Glutamatergic neuron (in vitro differentiated cells): ENCODE measurements at regions not wholly inside any gene's neighbourhood (a gene's known extent, or its start where the extent isn't known, plus 50 kb on each side); places are given as distances from the start of the nearest gene placed in this dataset.

ENCODE experiments used
- DNase-seq: peaks from one replicate; pipeline ENCODE4 v3.0.0; 2022
- H3K27ac Mint-ChIP-seq: one replicate; pipeline ENCODE4 v1.8.0; 2020; ENCODE audit warnings: mild to moderate bottlenecking, mixed read lengths, inconsistent platforms; ENCODE audit not compliant: unreplicated experiment
- H3K27me3 Mint-ChIP-seq: one replicate; pipeline ENCODE4 v1.8.0; 2020; ENCODE audit warnings: mild to moderate bottlenecking, moderate library complexity, mixed read lengths, inconsistent platforms; ENCODE audit not compliant: unreplicated experiment
- H3K36me3 Mint-ChIP-seq: one replicate; pipeline ENCODE4 v1.8.0; 2020; ENCODE audit warnings: mild to moderate bottlenecking, mixed read lengths, inconsistent platforms; ENCODE audit not compliant: unreplicated experiment
- H3K4me1 Mint-ChIP-seq: one replicate; pipeline ENCODE4 v1.8.0; 2020; ENCODE audit warnings: mild to moderate bottlenecking, low read depth, mixed read lengths, inconsistent platforms; ENCODE audit not compliant: unreplicated experiment
- H3K4me3 Mint-ChIP-seq: one replicate; pipeline ENCODE4 v1.8.0; 2020; ENCODE audit warnings: mild to moderate bottlenecking, mixed read lengths, inconsistent platforms; ENCODE audit not compliant: unreplicated experiment
- H3K9me3 Mint-ChIP-seq: one replicate; pipeline ENCODE4 v1.8.0; 2020; ENCODE audit warnings: mild to moderate bottlenecking, moderate library complexity, mixed read lengths, inconsistent platforms; ENCODE audit not compliant: unreplicated experiment
- CTCF ChIP-seq: fragments of 200-600 bp; sonication (generic); IDR thresholded peaks from one replicate; pipeline ENCODE4 v1.5.0; 2021; ENCODE audit not compliant: partially characterized antibody, unreplicated experiment

- Mint-ChIP-seq H3K9me3 (no peaks in the 10 kb centered on the region), H3K27ac (no peak overlapping the region), H3K4me3 (no peak overlapping the region), H3K36me3 (no peaks in the 10 kb centered on the region), H3K27me3 (no peaks in the 10 kb centered on the region), H3K4me1 (no peaks in the 10 kb centered on the region)
- no peak for DNase-seq
- TF ChIP-seq CTCF: no peak
Measured at GRCh38 chr1:188557053-188557452, 1728.3 kb downstream of the PLA2G4A start.

GRCh38 chr1:188582911-188583532 is 1754.3 kb downstream of the PLA2G4A start:
- no peak for DNase-seq
- Mint-ChIP-seq H3K27me3 (no peaks in the 10 kb centered on the region), H3K9me3 (no peaks in the 10 kb centered on the region), H3K4me1 (peaks cover 3% of the 10 kb centered on the region), H3K4me3 (no peak overlapping the region), H3K27ac (no peak overlapping the region), H3K36me3 (no peaks in the 10 kb centered on the region)
- no peak for TF ChIP-seq CTCF

- no peak overlapping the region for H3K27ac Mint-ChIP-seq
- TF ChIP-seq CTCF: no peak
- no peak for DNase-seq
- H3K4me1 Mint-ChIP-seq: peaks cover 3% of the 10 kb centered on the region
- no peak overlapping the region for H3K4me3 Mint-ChIP-seq
- no peaks in the 10 kb centered on the region for H3K27me3 Mint-ChIP-seq
- H3K9me3 Mint-ChIP-seq: no peaks in the 10 kb centered on the region
- H3K36me3 Mint-ChIP-seq: no peaks in the 10 kb centered on the region
Measured at GRCh38 chr1:188584119-188584518, 1755.4 kb downstream of the PLA2G4A start.

DNA sequence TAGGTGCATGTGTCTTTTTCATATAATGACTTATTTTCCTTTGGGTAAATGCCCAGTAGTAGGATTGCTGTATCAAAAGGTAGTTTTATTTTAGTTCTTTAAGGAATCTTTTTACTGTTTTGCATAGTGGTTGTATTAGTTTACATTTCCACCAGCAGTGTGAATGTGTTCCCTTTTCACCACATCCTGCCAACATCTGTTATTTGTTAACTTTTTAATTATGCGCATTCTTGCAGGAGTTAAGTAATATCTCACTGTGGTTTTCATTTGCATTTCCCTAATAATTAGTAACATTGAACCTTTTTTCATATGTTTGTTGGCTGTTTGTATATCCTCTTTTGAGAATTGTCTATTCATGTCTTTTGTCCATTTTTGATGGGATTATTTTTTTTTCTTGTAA is 1761.9 kb downstream of the PLA2G4A start:
- Mint-ChIP-seq H3K4me3 (no peak overlapping the region), H3K27ac (no peak overlapping the region), H3K9me3 (no peaks in the 10 kb centered on the region), H3K4me1 (no peaks in the 10 kb centered on the region), H3K36me3 (no peaks in the 10 kb centered on the region), H3K27me3 (no peaks in the 10 kb centered on the region)
- DNase-seq: no peak
- no peak for TF ChIP-seq CTCF

DNA sequence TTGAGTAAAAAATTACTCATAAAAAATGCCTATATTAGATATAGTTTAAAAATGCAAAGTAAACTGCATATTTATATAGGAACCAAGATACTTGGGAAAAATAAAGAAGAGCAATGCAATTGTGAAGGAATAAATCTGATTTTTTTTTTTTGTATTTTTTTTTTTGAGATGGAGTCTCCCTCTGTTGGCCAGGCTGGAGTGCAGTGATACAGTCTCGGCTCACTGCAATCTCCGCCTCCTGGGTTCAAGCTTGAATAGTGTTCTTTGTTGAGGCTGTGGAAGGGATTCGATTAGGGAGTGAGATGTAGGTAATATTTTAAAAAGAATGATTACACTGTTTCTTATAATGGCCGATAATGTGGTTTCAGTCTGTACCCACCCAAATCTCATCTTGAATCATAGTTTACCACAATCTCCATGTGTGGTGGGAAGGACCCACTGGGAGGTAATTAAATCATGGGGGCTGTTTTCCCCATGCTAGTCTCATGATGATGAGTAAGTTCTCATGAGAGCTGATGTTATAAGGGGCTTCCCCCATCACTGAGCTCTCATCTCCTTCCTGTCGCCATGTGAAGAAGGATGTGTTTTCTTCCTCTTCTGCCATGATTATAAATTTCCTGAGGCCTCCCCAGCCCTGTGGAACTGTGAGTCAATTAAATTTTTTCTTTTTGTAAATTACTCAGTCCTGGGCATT is 1765.9 kb downstream of the PLA2G4A start:
- no peaks in the 10 kb centered on the region for H3K36me3 Mint-ChIP-seq
- DNase-seq: no peak
- no peak for TF ChIP-seq CTCF

More for the DNA sequence above, 1765.9 kb downstream of the PLA2G4A start:
- H3K27me3 Mint-ChIP-seq: no peaks in the 10 kb centered on the region
- no peaks in the 10 kb centered on the region for H3K4me1 Mint-ChIP-seq
- no peaks in the 10 kb centered on the region for H3K9me3 Mint-ChIP-seq
- no peak overlapping the region for H3K27ac Mint-ChIP-seq
- no peak overlapping the region for H3K4me3 Mint-ChIP-seq
